GM19023 (cell line): ENCODE measurements at regions not wholly inside any gene's neighbourhood (a gene's known extent, or its start where the extent isn't known, plus 50 kb on each side); places are given as distances from the start of the nearest gene placed in this dataset.
A peak's percentile ranks its signal among the peaks of the same experiment; 100 is the strongest.

ENCODE experiments used
- ATAC-seq: cut with Tn5 transposase; IDR thresholded peaks from one replicate; pipeline ENCODE4 v1.9.1; 2021; ENCODE audit warnings: mild to moderate bottlenecking, moderate library complexity; ENCODE audit not compliant: unreplicated experiment

DNA sequence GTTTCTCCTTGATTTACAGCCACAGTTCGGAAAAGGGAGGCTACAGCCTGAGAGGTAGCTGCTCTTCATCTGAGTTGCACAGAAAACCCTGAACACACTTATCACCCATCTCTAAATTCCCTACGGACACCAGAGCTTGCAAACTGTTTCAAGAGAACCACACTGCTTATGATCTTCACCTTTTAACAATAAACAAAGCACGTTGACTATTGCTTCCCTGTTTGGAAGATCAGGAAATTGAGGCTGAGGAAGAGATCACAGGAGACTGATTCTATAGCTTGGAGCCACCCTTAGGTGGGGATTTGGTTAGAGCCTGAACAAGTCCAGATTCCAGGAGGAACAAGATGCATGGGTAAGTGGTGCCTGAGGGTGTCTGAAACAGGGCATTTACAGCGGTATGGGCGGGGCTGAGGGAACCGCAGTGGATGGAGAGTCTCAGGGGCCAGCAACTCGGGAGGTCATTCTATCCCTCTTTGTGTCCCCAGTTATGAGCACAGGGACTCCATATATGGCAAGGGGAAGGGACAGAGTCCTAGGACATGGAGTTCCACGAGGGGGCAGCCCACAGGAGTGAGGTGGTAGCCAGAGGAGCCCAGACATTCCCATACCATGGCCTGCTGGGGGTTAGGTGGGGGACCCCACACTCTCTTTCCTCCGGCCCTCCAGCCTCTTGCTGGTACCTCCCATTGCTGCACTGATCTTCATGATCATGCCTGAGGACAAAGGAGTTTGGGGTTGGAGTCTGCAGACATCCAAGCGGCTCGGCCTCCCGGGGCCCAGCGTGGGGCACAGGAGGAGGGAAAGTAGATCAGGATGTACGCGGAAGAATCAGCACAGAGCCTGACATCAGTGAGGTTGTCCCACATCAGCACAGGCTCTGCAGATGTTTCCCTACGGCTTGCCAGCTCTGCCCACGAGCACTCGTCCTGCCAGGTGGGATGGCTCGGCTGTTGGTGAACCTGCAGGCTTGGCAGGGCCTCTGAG, 162.3 kb upstream of the ZNF536 start:
- no peak for ATAC-seq

DNA sequence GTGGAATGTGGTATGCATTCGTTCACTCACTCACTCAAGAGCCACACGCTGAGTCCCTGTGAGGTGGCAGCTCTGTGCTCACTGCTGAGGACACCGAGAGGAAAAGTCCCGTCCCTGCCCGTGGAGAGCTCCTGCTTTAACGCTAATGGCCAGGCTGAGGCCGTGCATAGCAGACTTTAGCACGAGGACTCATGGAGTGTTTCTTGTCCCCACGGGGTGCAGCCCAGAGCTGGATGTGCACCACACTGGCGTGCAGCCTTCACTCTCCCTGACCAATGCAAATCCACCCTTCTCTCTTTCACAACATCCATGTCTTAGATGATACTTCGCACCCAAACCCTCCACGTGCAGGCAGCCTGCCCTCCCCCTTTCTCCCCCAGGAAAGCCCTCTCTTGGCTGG, 159.6 kb upstream of the ZNF536 start:
- ATAC-seq = no peak

GRCh38 chr19:30214651-30215051, 157.5 kb upstream of the ZNF536 start:
- ATAC-seq = no peak

DNA sequence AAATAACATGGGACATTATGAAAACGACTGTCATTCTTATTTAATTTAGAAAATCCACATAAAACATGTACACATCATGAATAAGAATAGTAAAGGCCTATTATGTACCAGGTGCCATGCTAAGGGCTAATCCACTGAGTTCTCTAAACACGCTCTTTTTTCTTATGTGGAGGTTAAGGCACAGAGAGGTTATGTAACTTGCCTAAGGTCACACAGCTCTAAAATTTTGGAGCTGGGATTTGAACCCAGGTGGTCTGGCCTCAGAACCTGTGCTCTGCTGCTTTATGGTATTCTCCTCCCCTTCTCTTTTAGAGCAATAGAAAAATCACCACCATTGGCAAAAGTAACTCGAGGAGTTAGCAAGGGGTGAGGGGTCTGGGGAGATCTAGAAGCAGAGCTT, 156.9 kb upstream of the ZNF536 start:
- ATAC-seq = no peak

GRCh38 chr19:30216453-30216852, 155.7 kb upstream of the ZNF536 start:
- ATAC-seq = no peak

GRCh38 chr19:30217461-30217860, 154.7 kb upstream of the ZNF536 start:
- no peak for ATAC-seq

GRCh38 chr19:30219702-30220101, 152.5 kb upstream of the ZNF536 start:
- ATAC-seq = no peak

GRCh38 chr19:30221176-30221575, 151.0 kb upstream of the ZNF536 start:
- ATAC-seq = no peak

DNA sequence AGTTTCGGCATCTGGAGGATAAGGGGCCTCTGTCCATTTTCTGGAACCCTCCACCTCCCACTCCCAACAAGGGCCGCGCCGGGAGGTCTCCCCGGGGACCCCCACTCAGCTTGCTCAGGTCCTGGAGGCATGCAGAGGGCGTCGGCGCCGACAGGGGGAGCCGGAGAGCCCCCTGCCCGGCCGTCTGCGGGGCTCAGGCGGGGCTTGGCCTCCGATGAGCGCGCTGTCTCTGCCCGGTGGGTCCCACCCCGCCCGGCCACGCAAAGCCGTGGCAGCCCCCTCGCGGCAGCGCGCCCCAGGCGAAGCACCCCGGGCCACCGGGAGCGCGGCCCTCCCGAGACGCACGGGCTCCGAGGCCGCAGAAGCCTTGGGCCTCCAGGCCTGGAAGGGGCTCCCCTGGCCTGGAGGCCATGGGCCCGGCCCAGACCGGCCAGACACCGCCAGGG, 149.7 kb upstream of the ZNF536 start:
- ATAC-seq = no peak

DNA sequence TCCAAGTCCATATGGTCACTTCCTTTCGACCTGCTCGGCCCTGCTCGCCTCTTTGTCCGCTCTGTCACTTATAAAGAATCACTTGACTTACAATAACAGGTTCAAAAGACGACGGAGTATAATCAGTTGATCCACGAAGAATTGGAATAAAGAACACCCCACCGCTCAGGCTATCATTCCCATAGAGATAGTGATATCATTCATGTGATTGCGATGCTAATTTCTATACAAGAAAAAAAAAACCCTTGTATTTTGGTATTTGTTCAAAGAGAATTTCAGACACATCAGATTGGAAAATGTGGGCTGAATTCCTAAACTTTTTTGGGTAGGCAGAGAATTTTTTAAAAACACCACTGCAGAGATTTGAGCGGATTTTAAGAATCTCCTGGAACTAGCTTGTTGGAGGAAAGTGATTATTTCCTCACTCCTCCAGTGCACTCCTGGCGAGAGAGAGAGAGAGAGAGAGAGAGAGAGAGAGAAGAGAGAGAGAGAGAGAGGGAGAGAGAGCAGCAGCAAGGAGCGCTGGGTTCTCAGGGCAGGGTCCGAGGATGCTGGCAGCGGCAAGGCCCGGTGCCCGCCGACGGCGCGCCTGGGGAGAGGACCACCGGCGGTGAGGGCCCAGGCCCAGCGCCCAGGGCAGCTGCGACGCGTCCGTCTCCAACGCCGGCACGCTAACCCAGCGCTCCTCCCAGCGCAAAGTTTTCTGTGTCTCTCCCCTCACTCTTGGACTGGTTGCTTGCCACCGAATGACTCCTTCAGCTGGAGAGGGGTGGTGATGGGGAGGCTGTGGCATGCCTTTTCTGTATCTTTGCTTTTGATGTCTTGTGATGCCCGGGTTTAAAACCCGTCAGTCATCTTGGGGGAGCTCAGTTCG, 149.0 kb upstream of the ZNF536 start:
- ATAC-seq = no peak

GRCh38 chr19:30223866-30224688, 148.1 kb upstream of the ZNF536 start:
- ATAC-seq = no peak

DNA sequence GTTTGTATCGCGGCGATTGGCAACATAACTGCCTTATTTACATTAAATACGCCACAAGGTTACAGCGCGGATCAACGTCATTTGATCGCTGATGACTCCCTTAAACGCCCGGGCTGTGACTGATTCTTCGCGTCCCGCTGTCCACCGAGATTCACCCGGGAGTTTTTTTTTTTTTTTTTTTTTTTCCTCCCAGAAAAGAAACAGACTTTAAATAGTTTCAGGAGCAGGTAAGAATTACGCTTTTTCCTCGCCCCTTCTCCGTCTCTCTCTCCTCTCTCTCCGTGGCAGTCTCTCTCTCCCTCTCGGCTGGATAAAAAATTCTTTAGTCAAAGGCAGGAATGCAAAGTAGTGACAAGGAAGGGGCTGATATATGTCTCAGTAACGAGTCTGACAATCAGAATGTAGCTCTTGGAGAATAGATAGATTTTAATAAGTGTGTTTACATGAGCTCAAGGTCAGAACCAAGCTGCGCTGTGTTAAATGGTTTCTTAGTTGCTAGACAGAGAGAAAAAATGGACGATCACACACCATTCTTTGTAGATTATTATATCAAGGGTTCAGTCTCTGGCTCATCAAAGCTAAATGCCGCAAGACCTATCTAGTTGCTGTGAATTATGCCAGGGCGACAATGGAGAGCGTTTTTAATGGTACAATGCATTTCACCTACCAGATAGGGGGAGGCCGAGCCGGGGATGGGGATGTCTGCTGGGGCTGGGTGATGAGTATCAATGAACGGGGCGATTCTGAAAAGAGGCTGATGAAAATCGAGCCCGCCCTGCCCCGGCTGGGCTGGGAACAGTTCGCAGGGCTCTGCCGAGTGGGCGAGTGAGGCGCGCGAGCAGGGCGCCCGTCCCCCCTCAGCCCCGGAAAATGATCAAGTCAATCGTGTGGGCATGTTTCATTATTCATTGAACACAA, 147.2 kb upstream of the ZNF536 start:
- ATAC-seq = no peak

DNA sequence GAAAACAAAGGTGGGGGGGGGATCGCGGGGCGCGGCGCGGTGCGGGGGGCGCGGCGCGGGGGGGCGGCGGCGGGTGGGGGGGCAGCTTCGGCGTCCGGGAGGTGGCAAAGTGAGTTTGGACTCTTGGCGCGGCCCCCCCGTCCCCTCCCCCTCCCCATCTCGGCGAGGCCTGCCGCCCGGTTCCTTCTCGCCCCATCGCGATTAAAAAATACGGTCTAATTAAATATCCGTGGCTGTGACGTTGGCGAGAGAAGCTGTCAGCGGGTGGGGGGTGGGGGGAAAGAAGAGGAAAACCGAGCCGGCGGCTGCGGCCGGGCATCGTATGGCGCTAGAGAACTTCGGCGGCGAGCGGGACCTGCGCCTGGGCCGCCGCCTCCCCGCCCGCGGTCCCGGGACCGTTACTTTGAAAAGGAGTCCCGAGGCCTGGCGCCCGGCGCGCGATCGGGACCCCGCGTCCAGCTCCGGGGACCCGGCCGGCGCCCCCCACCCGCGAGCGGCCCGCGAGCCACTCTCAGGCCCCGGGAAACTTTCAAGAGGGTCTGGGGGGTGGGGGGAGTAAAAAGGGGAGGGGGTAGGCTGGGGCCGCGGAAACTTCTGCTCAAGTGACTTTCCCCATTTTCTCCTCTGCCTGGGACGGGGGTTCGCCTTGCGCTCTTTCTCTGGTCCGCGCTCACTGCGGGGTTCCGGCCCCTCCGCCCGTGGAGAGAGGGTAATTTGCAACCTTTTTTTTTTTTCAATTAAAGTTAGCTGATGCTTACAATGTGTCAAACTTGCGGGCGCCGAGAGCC, 146.3 kb upstream of the ZNF536 start:
- ATAC-seq = no peak

GRCh38 chr19:30226464-30227011, 145.6 kb upstream of the ZNF536 start:
- ATAC-seq = no peak

GRCh38 chr19:30227012-30227621, 145.1 kb upstream of the ZNF536 start:
- peak; percentile 12 for ATAC-seq

- ATAC-seq = peak; percentile 84
Measured at GRCh38 chr19:30227661-30228112, 144.5 kb upstream of the ZNF536 start.

- no peak for ATAC-seq
Measured at GRCh38 chr19:30228113-30228834, 143.9 kb upstream of the ZNF536 start.
